ENCODE measurements at regions not wholly inside any gene's neighbourhood (a gene's known extent, or its start where the extent isn't known, plus 50 kb on each side); places are given as distances from the start of the nearest gene placed in this dataset.

GRCh38 chr9:25396828-25397227 lies 281.4 kb downstream of the TUSC1 start:
- Histone ChIP-seq H3K4me1 (no peaks in the 10 kb centered on the region), H3K27ac (no peak overlapping the region), H3K36me3 (ENCODE audit: low read depth, missing control alignments) (no peaks in the 10 kb centered on the region), H3K4me3 (no peak overlapping the region), H3K27me3 (no peaks in the 10 kb centered on the region), H3K9me3 (no peaks in the 10 kb centered on the region)
- intact Hi-C loops (cut with DNase I; ENCODE audit: low total_unique reads): no loop called here
- TF ChIP-seq POLR2A (IDR thresholded peaks at IDR 0.05) (no peak), CTCF (IDR thresholded peaks at IDR 0.05) (no peak)
- no peak for DNase-seq

GRCh38 chr9:25381141-25381540 lies 297.1 kb downstream of the TUSC1 start:
- no peaks in the 10 kb centered on the region for H3K36me3 ChIP-seq (ENCODE audit: low read depth, missing control alignments)
- no peak for DNase-seq
- no peaks in the 10 kb centered on the region for H3K9me3 ChIP-seq
- H3K27me3 ChIP-seq: no peaks in the 10 kb centered on the region
- no peak overlapping the region for H3K4me3 ChIP-seq
- H3K4me1 ChIP-seq: no peaks in the 10 kb centered on the region
- TF ChIP-seq CTCF (IDR thresholded peaks at IDR 0.05) (no peak), POLR2A (IDR thresholded peaks at IDR 0.05) (no peak)
- intact Hi-C loops (cut with DNase I; ENCODE audit: low total_unique reads): no loop called here
- H3K27ac ChIP-seq: no peak overlapping the region
- 80 to 83% methylated on average over 1 of the region's 1 CpG for WGBS, 2 donors

GRCh38 chr9:25377039-25377438 lies 301.2 kb downstream of the TUSC1 start:
- DNase-seq: no peak
- no peaks in the 10 kb centered on the region for H3K9me3 ChIP-seq
- H3K4me1 ChIP-seq: no peaks in the 10 kb centered on the region
- peak overlapping the region in 1 of 2 donors; percentile 34 for H3K4me3 ChIP-seq
- H3K27ac ChIP-seq: no peak overlapping the region
- intact Hi-C loops (cut with DNase I; ENCODE audit: low total_unique reads): no loop called here
- no peaks in the 10 kb centered on the region for H3K27me3 ChIP-seq
- no peaks in the 10 kb centered on the region for H3K36me3 ChIP-seq (ENCODE audit: low read depth, missing control alignments)
- no peak for TF ChIP-seq CTCF (IDR thresholded peaks at IDR 0.05)
- no peak for TF ChIP-seq POLR2A (IDR thresholded peaks at IDR 0.05)
- 46 to 70% methylated on average over 10 of the region's 10 CpGs for WGBS, 2 donors

GRCh38 chr9:25374281-25374680 lies 304.0 kb downstream of the TUSC1 start:
- no peak overlapping the region for H3K27ac ChIP-seq
- TF ChIP-seq POLR2A (IDR thresholded peaks at IDR 0.05) (no peak), CTCF (IDR thresholded peaks at IDR 0.05) (no peak)

GRCh38 chr9:25366906-25367305 lies 311.3 kb downstream of the TUSC1 start:
- TF ChIP-seq CTCF (IDR thresholded peaks at IDR 0.05) (no peak), POLR2A (IDR thresholded peaks at IDR 0.05) (no peak)
- Histone ChIP-seq H3K4me3 (no peak overlapping the region), H3K9me3 (no peaks in the 10 kb centered on the region), H3K4me1 (no peaks in the 10 kb centered on the region), H3K27ac (no peak overlapping the region), H3K36me3 (ENCODE audit: low read depth, missing control alignments) (no peaks in the 10 kb centered on the region), H3K27me3 (no peaks in the 10 kb centered on the region)
- intact Hi-C loops (cut with DNase I; ENCODE audit: low total_unique reads): no loop called here
- no peak for DNase-seq
- WGBS, 2 donors: 73 to 80% methylated on average over 1 of the region's 1 CpG

More at GRCh38 chr9:25374281-25374680, 304.0 kb downstream of the TUSC1 start:
- no peaks in the 10 kb centered on the region for H3K36me3 ChIP-seq (ENCODE audit: low read depth, missing control alignments)
- no peak overlapping the region for H3K4me3 ChIP-seq
- no peaks in the 10 kb centered on the region for H3K9me3 ChIP-seq
- intact Hi-C loops (cut with DNase I; ENCODE audit: low total_unique reads): no loop called here
- no peaks in the 10 kb centered on the region for H3K27me3 ChIP-seq
- WGBS, 2 donors: 90 to 100% methylated on average over 1 of the region's 1 CpG
- no peaks in the 10 kb centered on the region for H3K4me1 ChIP-seq
- no peak for DNase-seq
